GM19463 (cell line): ENCODE measurements at regions not wholly inside any gene's neighbourhood (a gene's known extent, or its start where the extent isn't known, plus 50 kb on each side); places are given as distances from the start of the nearest gene placed in this dataset.
"Not testable (repeated sequence)": the region's sequence is repeated elsewhere in the genome, so short reads cannot be mapped to it uniquely, and the experiment has no call there.

Experiments used
- ATAC-seq: cut with Tn5 transposase; IDR thresholded peaks from one replicate; pipeline ENCODE4 v1.9.1; 2021; ENCODE audit warnings: mild to moderate bottlenecking, moderate library complexity; ENCODE audit not compliant: unreplicated experiment

GRCh38 chr4:26044524-26044923, 130.5 kb downstream of the SMIM20 start:
- ATAC-seq = no peak

- ATAC-seq = no peak
These were observed 131.0 kb downstream of the SMIM20 start for GRCh38 chr4:26044983-26045382.

- ATAC-seq = no peak
These were observed 133.8 kb downstream of the SMIM20 start for GRCh38 chr4:26047795-26048194.

- no peak for ATAC-seq
These were observed 134.4 kb downstream of the SMIM20 start for GRCh38 chr4:26048378-26048882.

GRCh38 chr4:26048950-26049349, 134.9 kb downstream of the SMIM20 start:
- no peak for ATAC-seq

- no peak for ATAC-seq
These were observed 135.4 kb downstream of the SMIM20 start for GRCh38 chr4:26049447-26049846.

- no peak for ATAC-seq
These were observed 136.2 kb downstream of the SMIM20 start for GRCh38 chr4:26050212-26050643.

GRCh38 chr4:26050671-26051070, 136.7 kb downstream of the SMIM20 start:
- no peak for ATAC-seq

- ATAC-seq = no peak
These were observed 137.2 kb downstream of the SMIM20 start for GRCh38 chr4:26051240-26051639.

GRCh38 chr4:26052663-26053541, 138.9 kb downstream of the SMIM20 start:
- ATAC-seq = no peak

- no peak for ATAC-seq
These were observed 139.7 kb downstream of the SMIM20 start for GRCh38 chr4:26053761-26054160.

- no peak for ATAC-seq
These were observed 141.8 kb downstream of the SMIM20 start for GRCh38 chr4:26055855-26056254.

GRCh38 chr4:26056406-26056805, 142.4 kb downstream of the SMIM20 start:
- no peak for ATAC-seq

GRCh38 chr4:26057839-26058238, 143.8 kb downstream of the SMIM20 start:
- ATAC-seq = not testable (repeated sequence)

- ATAC-seq = peak; percentile 85
These were observed 144.5 kb downstream of the SMIM20 start for GRCh38 chr4:26058537-26058936.

- no peak for ATAC-seq
These were observed 145.6 kb downstream of the SMIM20 start for GRCh38 chr4:26059391-26060154.

- no peak for ATAC-seq
These were observed 146.3 kb downstream of the SMIM20 start for GRCh38 chr4:26060286-26060685.

- ATAC-seq = peak; percentile 40
These were observed 147.4 kb downstream of the SMIM20 start for GRCh38 chr4:26061248-26061986.

GRCh38 chr4:26062215-26062614, 148.2 kb downstream of the SMIM20 start:
- ATAC-seq = no peak

GRCh38 chr4:26064009-26064408, 150.0 kb downstream of the SMIM20 start:
- not testable (repeated sequence) for ATAC-seq

- no peak for ATAC-seq
These were observed 151.8 kb downstream of the SMIM20 start for GRCh38 chr4:26065833-26066232.
